GM12865 (cell line): ENCODE measurements at regions not wholly inside any gene's neighbourhood (a gene's known extent, or its start where the extent isn't known, plus 50 kb on each side); places are given as distances from the start of the nearest gene placed in this dataset.

Experiments used
- DNase-seq: peaks from one replicate; pipeline ENCODE4 v3.0.0; 2010; ENCODE audit warnings: low read depth
- H3K4me3 ChIP-seq: 2 replicates; pipeline ENCODE4 v1.5.1; 2011; ENCODE audit warnings: mild to moderate bottlenecking, low read depth, low read length, control low read depth
- TF ChIP-seq, protein P1 (sequence below): IDR thresholded peaks from 2 replicates; pipeline ENCODE4 v1.5.1; 2011; ENCODE audit warnings: low read length, control low read depth, low read depth, inconsistent platforms; ENCODE audit not compliant: insufficient read depth; ENCODE audit errors: missing control alignments

DNA sequence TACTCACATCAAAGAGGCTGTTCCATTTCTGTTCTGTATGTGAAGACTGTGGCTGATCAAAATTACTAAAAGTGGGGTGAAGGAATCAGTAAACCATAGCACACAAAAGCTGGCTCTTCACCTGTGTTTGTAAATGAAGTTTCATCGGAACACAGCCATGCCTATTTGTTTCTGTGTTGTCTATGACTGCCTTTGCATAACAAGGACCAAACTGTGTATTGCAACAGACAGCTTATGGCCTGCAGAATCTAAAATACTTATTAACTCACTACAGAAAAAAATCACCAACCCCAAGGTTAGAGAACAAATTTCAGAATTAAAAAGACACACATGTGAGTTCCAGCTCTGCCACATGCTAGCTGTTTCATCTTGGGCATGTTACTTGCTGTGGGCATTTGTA is 163.9 kb downstream of the LYPLAL1 start:
- DNase-seq, result no peak
- TF ChIP-seq, protein P1, sequence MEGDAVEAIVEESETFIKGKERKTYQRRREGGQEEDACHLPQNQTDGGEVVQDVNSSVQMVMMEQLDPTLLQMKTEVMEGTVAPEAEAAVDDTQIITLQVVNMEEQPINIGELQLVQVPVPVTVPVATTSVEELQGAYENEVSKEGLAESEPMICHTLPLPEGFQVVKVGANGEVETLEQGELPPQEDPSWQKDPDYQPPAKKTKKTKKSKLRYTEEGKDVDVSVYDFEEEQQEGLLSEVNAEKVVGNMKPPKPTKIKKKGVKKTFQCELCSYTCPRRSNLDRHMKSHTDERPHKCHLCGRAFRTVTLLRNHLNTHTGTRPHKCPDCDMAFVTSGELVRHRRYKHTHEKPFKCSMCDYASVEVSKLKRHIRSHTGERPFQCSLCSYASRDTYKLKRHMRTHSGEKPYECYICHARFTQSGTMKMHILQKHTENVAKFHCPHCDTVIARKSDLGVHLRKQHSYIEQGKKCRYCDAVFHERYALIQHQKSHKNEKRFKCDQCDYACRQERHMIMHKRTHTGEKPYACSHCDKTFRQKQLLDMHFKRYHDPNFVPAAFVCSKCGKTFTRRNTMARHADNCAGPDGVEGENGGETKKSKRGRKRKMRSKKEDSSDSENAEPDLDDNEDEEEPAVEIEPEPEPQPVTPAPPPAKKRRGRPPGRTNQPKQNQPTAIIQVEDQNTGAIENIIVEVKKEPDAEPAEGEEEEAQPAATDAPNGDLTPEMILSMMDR, result no peak
- no peak overlapping the region for H3K4me3 ChIP-seq

DNA sequence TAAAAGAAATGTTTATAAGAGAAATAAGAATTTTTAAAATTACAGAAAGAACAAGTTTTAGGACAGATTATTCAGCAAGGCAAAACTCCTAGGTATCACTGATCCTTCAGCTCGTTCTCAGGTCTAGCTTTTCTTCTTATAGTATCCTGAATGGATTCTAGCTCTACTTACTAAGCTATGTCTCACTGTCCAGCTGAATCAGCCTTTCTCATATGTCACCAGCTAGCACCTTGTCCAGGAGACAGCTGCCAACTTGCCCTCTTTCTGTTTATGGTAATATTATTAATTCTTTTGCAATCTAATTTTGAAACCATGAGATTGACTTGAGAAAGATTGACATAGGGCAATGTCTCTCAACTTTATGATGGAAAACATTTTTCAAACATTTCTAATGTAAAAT is 159.9 kb downstream of the LYPLAL1 start:
- H3K4me3 ChIP-seq, result no peak overlapping the region
- TF ChIP-seq, protein P1, result no peak
- no peak for DNase-seq

DNA sequence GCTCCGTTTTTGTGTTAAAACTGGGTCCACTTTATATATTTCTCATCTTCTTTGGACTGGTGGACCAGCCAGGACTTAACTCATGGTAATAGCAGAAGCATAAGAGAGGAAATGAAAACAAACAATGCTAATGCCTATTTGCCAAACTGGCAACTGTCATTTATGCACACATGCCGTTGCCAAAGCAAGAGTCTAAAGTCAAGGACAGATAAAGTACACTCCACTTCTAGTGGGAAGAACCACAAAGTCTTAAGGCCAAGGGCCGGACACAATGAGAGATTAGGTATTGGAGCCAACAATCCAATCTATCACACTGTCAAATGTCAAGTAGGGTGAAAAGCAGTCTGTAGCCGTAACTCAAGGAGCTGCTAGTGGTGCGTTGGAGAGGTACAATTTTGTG is 157.7 kb downstream of the LYPLAL1 start:
- TF ChIP-seq, protein P1, result no peak
- H3K4me3 ChIP-seq, result no peak overlapping the region
- no peak for DNase-seq

DNA sequence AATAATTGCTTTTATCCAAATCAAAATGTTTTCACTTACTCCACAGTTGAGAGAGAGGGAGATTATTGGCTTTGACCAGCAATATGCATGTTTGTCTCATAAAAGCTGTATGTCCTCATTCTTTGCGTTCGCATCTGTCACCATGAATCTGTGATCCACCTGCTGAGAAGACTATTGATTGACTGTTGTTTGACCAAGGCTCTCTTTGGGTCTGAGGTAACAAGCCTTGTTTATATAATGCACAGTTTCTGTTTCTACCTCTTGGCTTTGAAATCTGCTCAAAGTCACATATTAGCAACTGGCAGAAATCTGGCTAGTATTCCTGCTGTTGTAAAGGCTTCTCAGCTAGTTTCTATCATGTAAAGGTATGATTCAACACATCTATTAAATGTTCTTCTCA is 157.0 kb downstream of the LYPLAL1 start:
- H3K4me3 ChIP-seq, result no peak overlapping the region
- DNase-seq, result no peak
- TF ChIP-seq, protein P1, result no peak

DNA sequence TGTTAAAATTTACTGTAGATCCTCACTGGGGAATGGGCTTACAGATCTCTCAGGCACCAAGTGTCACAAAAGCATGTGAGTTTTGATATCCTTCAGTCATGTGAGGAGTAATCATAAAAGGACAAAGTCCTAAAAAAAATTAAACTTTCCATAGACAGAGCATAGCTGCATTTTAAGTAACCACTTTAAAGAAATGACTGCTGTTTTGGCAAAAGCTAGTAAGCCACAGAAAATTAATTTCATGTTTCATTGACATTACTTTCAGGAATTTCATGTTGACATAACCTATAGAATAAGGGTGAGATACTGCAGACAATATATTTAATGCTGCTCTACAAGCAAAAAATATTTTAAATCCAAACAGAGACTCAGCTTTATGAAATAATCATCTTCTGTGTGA is 156.3 kb downstream of the LYPLAL1 start:
- H3K4me3 ChIP-seq, result no peak overlapping the region
- TF ChIP-seq, protein P1, result no peak
- DNase-seq, result no peak

DNA sequence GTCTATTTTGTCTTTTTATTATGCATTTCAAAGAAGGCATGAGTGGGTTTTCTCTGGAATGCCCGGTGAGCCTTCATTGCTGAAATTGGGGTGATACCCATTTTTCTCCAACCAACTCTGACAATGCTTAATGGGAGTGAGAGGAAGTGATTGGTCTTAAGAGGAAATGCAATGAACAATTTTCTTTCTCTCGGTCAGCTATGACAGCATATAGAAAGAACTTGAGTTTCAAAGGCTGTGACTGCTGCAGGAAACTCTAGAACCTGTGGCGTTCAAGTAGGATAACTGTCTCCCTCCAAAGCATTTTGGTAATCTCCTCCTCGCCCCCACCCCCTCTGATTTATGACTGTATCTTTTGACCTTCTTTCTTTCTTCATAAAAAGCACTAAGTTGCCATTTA is 155.9 kb downstream of the LYPLAL1 start:
- TF ChIP-seq, protein P1, result no peak
- DNase-seq, result peak; percentile 18
- H3K4me3 ChIP-seq, result no peak overlapping the region

DNA sequence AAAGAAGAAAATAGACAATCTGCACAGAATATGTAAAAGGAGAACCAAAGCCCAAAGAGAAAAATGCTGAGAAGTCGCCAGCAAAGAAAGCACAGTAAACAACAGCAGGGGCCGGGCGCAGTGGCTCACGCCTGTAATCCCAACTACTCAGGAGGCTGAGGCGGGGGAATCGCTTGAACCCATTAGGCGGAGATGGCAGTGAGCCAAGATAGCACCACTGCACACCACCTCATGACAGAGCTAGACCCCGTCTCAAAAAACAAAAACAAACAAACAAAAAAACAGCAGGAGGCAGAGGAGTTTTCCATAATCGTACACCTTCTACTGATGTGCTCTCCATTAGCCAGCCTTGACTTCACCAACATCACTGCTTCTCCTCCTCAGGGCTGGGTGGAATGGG is 153.2 kb downstream of the LYPLAL1 start:
- TF ChIP-seq, protein P1, result no peak
- no peak overlapping the region for H3K4me3 ChIP-seq
- no peak for DNase-seq
